HG02852 (cell line): ENCODE measurements at regions not wholly inside any gene's neighbourhood (a gene's known extent, or its start where the extent isn't known, plus 50 kb on each side); places are given as distances from the start of the nearest gene placed in this dataset.

Experiments
- ATAC-seq: cut with Tn5 transposase; IDR thresholded peaks from one replicate; pipeline ENCODE4 v1.9.1; 2021; ENCODE audit warnings: mild to moderate bottlenecking, moderate library complexity; ENCODE audit not compliant: unreplicated experiment

- ATAC-seq: no peak
These were observed 107.6 kb upstream of the FAM9C start for GRCh38 chrX:13151828-13152517.

GRCh38 chrX:13149702-13150350 is 105.4 kb upstream of the FAM9C start:
- ATAC-seq: no peak

DNA sequence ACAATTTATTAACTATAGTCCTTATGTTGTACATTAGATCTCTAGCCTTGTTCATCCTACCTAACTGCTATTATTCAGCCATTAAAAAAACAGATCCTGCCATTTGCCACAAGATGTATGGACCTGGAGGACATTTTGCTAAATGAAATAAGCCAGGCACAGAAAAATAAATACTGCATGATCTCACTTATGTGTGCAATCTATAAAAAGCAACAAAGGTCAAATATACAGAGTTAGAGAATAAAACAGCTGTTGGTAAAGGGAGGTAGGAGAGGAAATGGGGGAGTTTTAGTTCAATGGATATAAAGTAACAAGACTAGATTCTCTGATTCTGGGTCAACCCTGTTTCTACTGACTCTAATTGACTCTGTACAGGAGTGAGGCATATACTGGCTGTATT is 103.3 kb upstream of the FAM9C start:
- no peak for ATAC-seq

DNA sequence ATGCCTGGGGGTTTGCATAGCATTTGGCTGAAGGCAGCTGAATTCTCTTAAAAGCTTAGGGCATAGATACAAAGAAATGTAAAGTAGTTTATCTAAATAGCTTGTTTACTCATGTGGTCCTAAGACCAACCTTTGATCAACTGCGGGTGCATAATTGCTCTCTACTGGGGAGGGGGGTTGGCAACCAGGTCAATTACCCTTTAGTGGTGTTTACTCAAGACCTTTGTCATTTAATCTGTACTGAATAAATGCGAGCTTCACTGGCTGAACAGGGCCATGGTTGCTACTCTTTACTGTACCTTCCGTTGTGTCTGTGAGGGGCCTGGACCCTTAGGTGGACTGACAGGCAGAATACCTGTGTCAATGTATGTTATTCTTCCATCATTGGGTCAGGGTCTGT is 102.7 kb upstream of the FAM9C start:
- ATAC-seq: no peak

GRCh38 chrX:13144927-13145655 is 100.7 kb upstream of the FAM9C start:
- ATAC-seq: no peak

GRCh38 chrX:13142891-13143290 is 98.5 kb upstream of the FAM9C start:
- ATAC-seq: no peak

- no peak for ATAC-seq
These were observed 95.6 kb upstream of the FAM9C start for GRCh38 chrX:13140007-13140406.

- peak; percentile 88 for ATAC-seq
These were observed 87.1 kb upstream of the FAM9C start for GRCh38 chrX:13131396-13132137.

- no peak for ATAC-seq
These were observed 86.4 kb upstream of the FAM9C start for GRCh38 chrX:13130816-13131215.

- ATAC-seq: no peak
These were observed 83.7 kb upstream of the FAM9C start for GRCh38 chrX:13128104-13128503.

DNA sequence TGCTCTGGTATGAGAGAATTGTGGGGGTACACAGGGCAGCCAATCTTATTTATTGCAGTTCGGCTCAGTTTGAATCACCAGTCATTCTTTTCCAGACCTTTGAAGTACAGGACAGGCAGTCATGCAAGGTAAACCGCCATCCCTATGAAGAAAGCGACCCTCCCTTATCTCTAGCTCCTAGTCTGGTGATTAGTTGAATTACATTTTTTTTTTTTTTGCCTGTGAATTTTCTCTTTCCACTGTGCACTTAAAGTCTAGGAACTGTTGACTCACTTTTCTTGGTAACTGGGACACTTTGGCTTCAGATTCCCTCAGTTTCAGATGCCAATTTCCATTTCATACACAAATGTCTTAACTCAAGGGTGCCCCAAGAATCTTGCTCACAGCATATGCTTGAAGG is 82.4 kb upstream of the FAM9C start:
- no peak for ATAC-seq

GRCh38 chrX:13125188-13125587 is 80.8 kb upstream of the FAM9C start:
- no peak for ATAC-seq

GRCh38 chrX:13123857-13124345 is 79.5 kb upstream of the FAM9C start:
- ATAC-seq: no peak

- no peak for ATAC-seq
These were observed 78.9 kb upstream of the FAM9C start for GRCh38 chrX:13123247-13123856.

GRCh38 chrX:13121020-13121555 is 76.7 kb upstream of the FAM9C start:
- no peak for ATAC-seq

DNA sequence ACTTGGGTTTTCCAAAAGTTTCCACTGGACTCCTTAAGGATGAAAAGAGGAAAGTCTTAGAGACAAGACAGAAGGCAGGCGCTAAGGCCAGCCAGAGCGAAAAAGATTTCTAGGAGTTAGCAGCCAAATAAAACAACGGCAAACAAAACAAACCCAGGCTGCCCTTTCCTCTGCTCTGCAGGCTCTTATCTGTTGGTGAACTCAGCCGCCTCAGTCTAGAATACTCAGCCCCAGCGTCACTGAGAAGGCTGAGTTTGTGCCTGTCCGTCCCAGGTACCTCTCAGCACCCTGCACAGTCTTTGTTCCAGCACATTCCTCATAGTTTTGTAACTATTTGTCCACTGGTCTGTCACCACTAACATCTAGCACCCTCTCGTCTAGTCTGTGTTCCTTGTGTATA is 75.6 kb upstream of the FAM9C start:
- no peak for ATAC-seq

- no peak for ATAC-seq
These were observed 75.0 kb upstream of the FAM9C start for GRCh38 chrX:13119386-13119785.

DNA sequence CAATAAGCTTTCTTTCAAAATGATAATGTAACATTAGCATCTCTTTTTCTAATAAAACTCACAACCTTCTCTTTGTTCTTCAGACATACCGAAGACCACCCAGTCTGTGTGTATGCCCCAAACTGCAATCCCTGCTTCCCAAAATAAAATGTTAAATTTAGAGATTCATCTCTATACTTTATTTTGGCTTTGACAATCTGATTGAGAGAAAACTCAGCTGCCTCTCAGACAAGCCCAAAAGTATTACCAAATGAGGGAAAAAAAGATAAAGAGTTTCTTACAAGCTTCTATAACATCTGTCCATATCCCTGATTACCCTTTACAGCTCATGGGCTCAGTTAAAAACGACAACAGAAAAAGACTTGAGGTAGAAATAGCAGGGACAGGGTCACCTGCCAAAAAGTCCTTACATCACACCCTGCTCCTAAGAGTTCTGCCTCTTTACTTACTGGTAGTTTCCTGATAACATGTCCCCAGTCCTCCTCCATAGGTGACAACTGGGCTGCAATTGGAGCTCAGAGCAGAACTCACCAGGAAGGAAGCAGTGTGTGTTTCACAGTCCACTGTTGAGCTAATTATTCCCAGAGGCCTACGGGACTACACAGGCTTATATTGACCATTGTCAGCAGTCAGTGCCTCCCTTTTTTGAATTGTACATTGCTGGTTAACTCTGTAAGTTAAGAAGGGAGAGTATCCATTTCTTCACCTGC is 70.9 kb upstream of the FAM9C start:
- ATAC-seq: no peak

- no peak for ATAC-seq
These were observed 68.1 kb upstream of the FAM9C start for GRCh38 chrX:13112499-13112898.
